H9 (cell line): ENCODE measurements at regions not wholly inside any gene's neighbourhood (a gene's known extent, or its start where the extent isn't known, plus 50 kb on each side); places are given as distances from the start of the nearest gene placed in this dataset.
A peak's percentile ranks its signal among the peaks of the same experiment; 100 is the strongest.

Source experiments
- DNase-seq: peaks from one replicate; pipeline ENCODE4 v3.0.0-alpha.2; 2017
- H2AFZ ChIP-seq: one replicate; pipeline ENCODE4 v1.6.1; 2013; ENCODE audit warnings: mild to moderate bottlenecking, low read length, control low read depth, moderate library complexity
- H2AK5ac ChIP-seq: 2 replicates; pipeline ENCODE4 v1.6.1; 2013; ENCODE audit warnings: low read length, control low read depth, mixed read lengths; ENCODE audit not compliant: insufficient read length
- H2BK120ac ChIP-seq: one replicate; pipeline ENCODE4 v1.6.1; 2013; ENCODE audit warnings: low read depth, mild to moderate bottlenecking, low read length, control low read depth, inconsistent platforms; ENCODE audit not compliant: poor library complexity, severe bottlenecking
- H2BK12ac ChIP-seq: 2 replicates; pipeline ENCODE4 v1.6.1; 2013; ENCODE audit warnings: low read length, control low read depth, mixed read lengths, low read depth; ENCODE audit not compliant: insufficient read length
- H2BK15ac ChIP-seq: 2 replicates; pipeline ENCODE4 v1.6.1; 2013; ENCODE audit warnings: low read depth, low read length, control low read depth
- H2BK20ac ChIP-seq: one replicate; pipeline ENCODE4 v1.6.1; 2013; ENCODE audit warnings: low read depth, mild to moderate bottlenecking, low read length, control low read depth, inconsistent platforms; ENCODE audit not compliant: poor library complexity, severe bottlenecking
- H2BK5ac ChIP-seq: 2 replicates; pipeline ENCODE4 v1.6.1; 2013; ENCODE audit warnings: low read length, control low read depth, mixed read lengths; ENCODE audit not compliant: insufficient read length
- H3K14ac ChIP-seq: 2 replicates; pipeline ENCODE4 v1.6.1; 2013; ENCODE audit warnings: low read length, control low read depth; ENCODE audit not compliant: insufficient read depth
- H3K18ac ChIP-seq: 2 replicates; pipeline ENCODE4 v1.6.1; 2013; ENCODE audit warnings: low read depth, mild to moderate bottlenecking, mixed read lengths, low read length, control low read depth; ENCODE audit not compliant: insufficient read length
- H3K23ac ChIP-seq: 2 replicates; pipeline ENCODE4 v1.6.1; 2013; ENCODE audit warnings: low read length, control low read depth, mixed read lengths, low read depth; ENCODE audit not compliant: insufficient read length
- H3K23me2 ChIP-seq: 2 replicates; pipeline ENCODE4 v1.6.1; 2013; ENCODE audit warnings: low read depth, mild to moderate bottlenecking, mixed read lengths, low read length, control low read depth; ENCODE audit not compliant: insufficient read length, poor library complexity, severe bottlenecking
- H3K27ac ChIP-seq: 2 replicates; pipeline ENCODE4 v1.5.1; 2013; ENCODE audit warnings: low read length, control low read depth, mixed read lengths, low read depth; ENCODE audit not compliant: insufficient read length
- H3K27me3 ChIP-seq: 2 replicates; pipeline ENCODE4 v1.6.1; 2013; ENCODE audit warnings: low read length, control low read depth, inconsistent platforms; ENCODE audit not compliant: insufficient read depth
- H3K4ac ChIP-seq: 2 replicates; pipeline ENCODE4 v1.6.1; 2013; ENCODE audit warnings: low read depth, mild to moderate bottlenecking, control low read depth, inconsistent platforms, low read length, moderate library complexity
- H3K4me1 ChIP-seq: 2 replicates; pipeline ENCODE4 v1.6.1; 2013; ENCODE audit warnings: low read length, control low read depth, inconsistent platforms; ENCODE audit not compliant: insufficient read depth
- H3K4me2 ChIP-seq: 2 replicates; pipeline ENCODE4 v1.6.1; 2013; ENCODE audit warnings: low read length, control low read depth, mixed read lengths; ENCODE audit not compliant: insufficient read length, insufficient read depth
- H3K56ac ChIP-seq: 2 replicates; pipeline ENCODE4 v1.6.1; 2013; ENCODE audit warnings: low read depth, mild to moderate bottlenecking, mixed read lengths, low read length, control low read depth; ENCODE audit not compliant: insufficient read length
- H3K79me1 ChIP-seq: 2 replicates; pipeline ENCODE4 v1.6.1; 2013; ENCODE audit warnings: low read depth, mild to moderate bottlenecking, moderate library complexity, low read length, control low read depth, inconsistent platforms; ENCODE audit not compliant: insufficient read depth, poor library complexity, severe bottlenecking
- H3K79me2 ChIP-seq: 2 replicates; pipeline ENCODE4 v1.6.1; 2013; ENCODE audit warnings: low read length, control low read depth, inconsistent platforms; ENCODE audit not compliant: insufficient read depth
- H3K9ac ChIP-seq: 2 replicates; pipeline ENCODE4 v1.6.1; 2013; ENCODE audit warnings: low read length, control low read depth, mixed read lengths; ENCODE audit not compliant: insufficient read length; ENCODE audit errors: extremely low read depth
- H3K9me3 ChIP-seq: one replicate; pipeline ENCODE4 v1.6.1; 2013; ENCODE audit warnings: low read depth, low read length, inconsistent platforms; ENCODE audit not compliant: control insufficient read depth
- H3T11ph ChIP-seq: one replicate; pipeline ENCODE4 v1.6.1; 2013; ENCODE audit warnings: mild to moderate bottlenecking, low read length, control low read depth, inconsistent platforms
- H4K20me1 ChIP-seq: one replicate; pipeline ENCODE4 v1.6.1; 2013; ENCODE audit not compliant: control insufficient read depth, insufficient read length, insufficient read depth
- H4K5ac ChIP-seq: 2 replicates; pipeline ENCODE4 v1.6.1; 2013; ENCODE audit warnings: low read depth, mild to moderate bottlenecking, mixed read lengths, low read length, control low read depth; ENCODE audit not compliant: insufficient read length
- H4K8ac ChIP-seq: replicated peaks from 2 replicates; pipeline ENCODE4 v1.6.1; 2013; ENCODE audit warnings: low read length, control low read depth, mixed read lengths, low read depth; ENCODE audit not compliant: insufficient read length
- H4K91ac ChIP-seq: 2 replicates; pipeline ENCODE4 v1.6.1; 2013; ENCODE audit warnings: low read depth, mild to moderate bottlenecking, moderate library complexity, mixed read lengths, low read length, control low read depth; ENCODE audit not compliant: insufficient read length
- H3K27ac Mint-ChIP-seq, 3 experiments: 2 replicates in 2 of 3; 3 replicates in 1 of 3; pipeline ENCODE4 v1.8.0; 2020 to 2021; ENCODE audit warnings: mixed read lengths in 3 of 3, mild to moderate bottlenecking in 1 of 3, moderate library complexity in 1 of 3
- H3K27me3 Mint-ChIP-seq: 2 replicates; pipeline ENCODE4 v1.8.0; 2021; ENCODE audit warnings: low read depth, mild to moderate bottlenecking, moderate library complexity, mixed read lengths
- H3K36me3 Mint-ChIP-seq, 3 experiments: 2 replicates in 2 of 3; 3 replicates in 1 of 3; pipeline ENCODE4 v1.8.0; 2020 to 2021; ENCODE audit warnings: low read depth in 3 of 3, mixed read lengths in 3 of 3; ENCODE audit not compliant: insufficient read depth in 1 of 3
- H3K4me1 Mint-ChIP-seq, 2 experiments: 2 replicates each; pipeline ENCODE4 v1.8.0; 2020; ENCODE audit warnings: mixed read lengths in 2 of 2
- H3K4me3 Mint-ChIP-seq, 2 experiments: 2 replicates in 1 of 2; 3 replicates in 1 of 2; pipeline ENCODE4 v1.8.0; 2020 to 2021; ENCODE audit warnings: mild to moderate bottlenecking in 2 of 2, mixed read lengths in 2 of 2, moderate library complexity in 1 of 2
- H3K9me3 Mint-ChIP-seq, 2 experiments: 2 replicates in 1 of 2; 3 replicates in 1 of 2; pipeline ENCODE4 v1.8.0; 2020; ENCODE audit warnings: mild to moderate bottlenecking in 2 of 2, mixed read lengths in 2 of 2, moderate library complexity in 1 of 2
- WGBS: extraction: QIAGEN DNeasy Blood & Tissue Kit; methylation state at CpG from one replicate; pipeline ENCODE4 v1.1.7; 2013; ENCODE audit warnings: missing lambda C conversion rate, low lambda C conversion rate, mixed read lengths; ENCODE audit not compliant: insufficient read length; ENCODE audit errors: extremely low coverage; 5-methylcytosine and 5-hydroxymethylcytosine counted together
- TF ChIP-seq, protein P1 (sequence below): fragments of 200-600 bp; sonication (generic); conservative IDR thresholded peaks from 3 replicates; pipeline ENCODE4 v1.8.0; 2021; ENCODE audit warnings: antibody characterized with exemption, mild to moderate bottlenecking

DNA sequence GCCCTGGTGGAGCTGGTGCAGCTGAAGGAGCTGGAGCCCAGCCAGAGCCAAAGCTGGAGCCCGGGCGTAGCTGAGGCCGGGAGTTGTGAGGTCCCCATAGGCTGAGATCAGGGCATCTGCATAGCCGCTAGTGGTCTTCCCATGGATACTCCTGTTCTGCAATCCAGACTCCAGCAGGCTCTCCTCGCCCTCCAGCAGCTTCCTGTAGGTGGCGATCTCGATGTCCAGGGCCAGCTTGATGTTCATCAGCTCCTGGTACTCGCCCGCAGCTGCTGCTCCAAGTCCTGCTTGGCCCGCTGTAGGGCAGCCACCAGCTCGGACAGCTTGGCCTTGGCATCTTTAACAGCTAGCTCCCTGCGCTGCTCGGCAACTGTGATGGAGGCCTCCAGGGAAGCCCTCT, 966.1 kb downstream of the FSCB start:
- H3K36me3 Mint-ChIP-seq: no peaks in the 10 kb centered on the region; a peak in 1 of 7 replicates
- H3K27ac Mint-ChIP-seq: no peak overlapping the region
- DNase-seq: peak; percentile 89
- TF ChIP-seq, protein P1, sequence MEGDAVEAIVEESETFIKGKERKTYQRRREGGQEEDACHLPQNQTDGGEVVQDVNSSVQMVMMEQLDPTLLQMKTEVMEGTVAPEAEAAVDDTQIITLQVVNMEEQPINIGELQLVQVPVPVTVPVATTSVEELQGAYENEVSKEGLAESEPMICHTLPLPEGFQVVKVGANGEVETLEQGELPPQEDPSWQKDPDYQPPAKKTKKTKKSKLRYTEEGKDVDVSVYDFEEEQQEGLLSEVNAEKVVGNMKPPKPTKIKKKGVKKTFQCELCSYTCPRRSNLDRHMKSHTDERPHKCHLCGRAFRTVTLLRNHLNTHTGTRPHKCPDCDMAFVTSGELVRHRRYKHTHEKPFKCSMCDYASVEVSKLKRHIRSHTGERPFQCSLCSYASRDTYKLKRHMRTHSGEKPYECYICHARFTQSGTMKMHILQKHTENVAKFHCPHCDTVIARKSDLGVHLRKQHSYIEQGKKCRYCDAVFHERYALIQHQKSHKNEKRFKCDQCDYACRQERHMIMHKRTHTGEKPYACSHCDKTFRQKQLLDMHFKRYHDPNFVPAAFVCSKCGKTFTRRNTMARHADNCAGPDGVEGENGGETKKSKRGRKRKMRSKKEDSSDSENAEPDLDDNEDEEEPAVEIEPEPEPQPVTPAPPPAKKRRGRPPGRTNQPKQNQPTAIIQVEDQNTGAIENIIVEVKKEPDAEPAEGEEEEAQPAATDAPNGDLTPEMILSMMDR: peak; percentile 72
- Histone ChIP-seq H3K9ac (no peak overlapping the region), H2AFZ (no peak overlapping the region), H3K23me2 (no peaks in the 10 kb centered on the region), H3K14ac (no peak overlapping the region), H3K4ac (no peak overlapping the region), H3K9me3 (no peaks in the 10 kb centered on the region), H2BK12ac (no peak overlapping the region), H2BK5ac (no peak overlapping the region), H2BK120ac (no peak overlapping the region), H3K56ac (no peak overlapping the region), H2AK5ac (no peak overlapping the region), H3K23ac (no peak overlapping the region), H3K27me3 (no peaks in the 10 kb centered on the region), H3K4me2 (no peak overlapping the region), H2BK20ac (no peak overlapping the region), H3K27ac (no peak overlapping the region), H3K79me2 (no peaks in the 10 kb centered on the region), H4K5ac (no peak overlapping the region), H4K8ac (no peak overlapping the region), H4K91ac (no peak overlapping the region), H3K18ac (no peak overlapping the region), H3T11ph (no peak overlapping the region), H3K4me1 (no peaks in the 10 kb centered on the region), H4K20me1 (no peaks in the 10 kb centered on the region), H3K79me1 (no peaks in the 10 kb centered on the region), H2BK15ac (no peak overlapping the region)
- no peaks in the 10 kb centered on the region for H3K27me3 Mint-ChIP-seq
- H3K9me3 Mint-ChIP-seq: no peaks in the 10 kb centered on the region; a peak in 1 of 5 replicates
- H3K4me1 Mint-ChIP-seq: peaks cover 6 to 10% of the 10 kb centered on the region in 2 experiments
- WGBS: no CpG with 5 or more reads among the region's 13 CpGs
- no peak overlapping the region for H3K4me3 Mint-ChIP-seq
